ENCODE measurements at regions not wholly inside any gene's neighbourhood (a gene's known extent, or its start where the extent isn't known, plus 50 kb on each side); places are given as distances from the start of the nearest gene placed in this dataset.
"Not testable (repeated sequence)": the region's sequence is repeated elsewhere in the genome, so short reads cannot be mapped to it uniquely, and the experiment has no call there.

GRCh38 chr4:106542609-106543008 is 174.0 kb upstream of the GIMD1 start:
- not testable (repeated sequence) for H3K27ac ChIP-seq (ENCODE audit: low read depth in 2 of 2, low read length in 2 of 2); H3K4me3 ChIP-seq (ENCODE audit: low read length in 2 of 2); H3K27me3 ChIP-seq (ENCODE audit: control insufficient read depth in 2 of 2, insufficient read depth in 2 of 2, low read length in 2 of 2); H3K36me3 ChIP-seq (ENCODE audit: control insufficient read depth in 2 of 2, insufficient read depth in 2 of 2, low read length in 2 of 2); H3K4me1 ChIP-seq (ENCODE audit: control insufficient read depth in 2 of 2, insufficient read depth in 2 of 2, low read length in 2 of 2); H3K9ac ChIP-seq (ENCODE audit: low read depth in 1 of 2, low read length in 2 of 2); H3K9me3 ChIP-seq (ENCODE audit: control insufficient read depth in 2 of 2, low read length in 2 of 2)

GRCh38 chr4:106541253-106541652 is 172.7 kb upstream of the GIMD1 start:
- no peaks in the 10 kb centered on the region for H3K36me3 ChIP-seq (ENCODE audit: control insufficient read depth in 2 of 2, insufficient read depth in 2 of 2, low read length in 2 of 2)
- no peaks in the 10 kb centered on the region for H3K27me3 ChIP-seq (ENCODE audit: control insufficient read depth in 2 of 2, insufficient read depth in 2 of 2, low read length in 2 of 2)
- no peak overlapping the region for H3K9ac ChIP-seq (ENCODE audit: low read depth in 1 of 2, low read length in 2 of 2)
- no peaks in the 10 kb centered on the region for H3K4me1 ChIP-seq (ENCODE audit: control insufficient read depth in 2 of 2, insufficient read depth in 2 of 2, low read length in 2 of 2)
- no peak overlapping the region for H3K4me3 ChIP-seq (ENCODE audit: low read length in 2 of 2)
- H3K9me3 ChIP-seq (ENCODE audit: control insufficient read depth in 2 of 2, low read length in 2 of 2), result no peaks in the 10 kb centered on the region
- H3K27ac ChIP-seq (ENCODE audit: low read depth in 2 of 2, low read length in 2 of 2), result no peak overlapping the region

- Histone ChIP-seq H3K9me3 (ENCODE audit: control insufficient read depth in 2 of 2, low read length in 2 of 2) (no peaks in the 10 kb centered on the region), H3K4me3 (ENCODE audit: low read length in 2 of 2) (no peak overlapping the region), H3K27ac (ENCODE audit: low read depth in 2 of 2, low read length in 2 of 2) (no peak overlapping the region), H3K36me3 (ENCODE audit: control insufficient read depth in 2 of 2, insufficient read depth in 2 of 2, low read length in 2 of 2) (no peaks in the 10 kb centered on the region), H3K27me3 (ENCODE audit: control insufficient read depth in 2 of 2, insufficient read depth in 2 of 2, low read length in 2 of 2) (no peaks in the 10 kb centered on the region), H3K4me1 (ENCODE audit: control insufficient read depth in 2 of 2, insufficient read depth in 2 of 2, low read length in 2 of 2) (no peaks in the 10 kb centered on the region), H3K9ac (ENCODE audit: low read depth in 1 of 2, low read length in 2 of 2) (no peak overlapping the region)
Observed at GRCh38 chr4:106530821-106531220, 162.2 kb upstream of the GIMD1 start.

- Histone ChIP-seq H3K36me3 (ENCODE audit: control insufficient read depth in 2 of 2, insufficient read depth in 2 of 2, low read length in 2 of 2) (no peaks in the 10 kb centered on the region), H3K27ac (ENCODE audit: low read depth in 2 of 2, low read length in 2 of 2) (no peak overlapping the region), H3K9me3 (ENCODE audit: control insufficient read depth in 2 of 2, low read length in 2 of 2) (no peaks in the 10 kb centered on the region), H3K27me3 (ENCODE audit: control insufficient read depth in 2 of 2, insufficient read depth in 2 of 2, low read length in 2 of 2) (no peaks in the 10 kb centered on the region), H3K9ac (ENCODE audit: low read depth in 1 of 2, low read length in 2 of 2) (no peak overlapping the region), H3K4me3 (ENCODE audit: low read length in 2 of 2) (no peak overlapping the region), H3K4me1 (ENCODE audit: control insufficient read depth in 2 of 2, insufficient read depth in 2 of 2, low read length in 2 of 2) (no peaks in the 10 kb centered on the region)
Observed at GRCh38 chr4:106530024-106530361, 161.4 kb upstream of the GIMD1 start.

GRCh38 chr4:106529348-106530023 is 160.9 kb upstream of the GIMD1 start:
- no peaks in the 10 kb centered on the region for H3K27me3 ChIP-seq (ENCODE audit: control insufficient read depth in 2 of 2, insufficient read depth in 2 of 2, low read length in 2 of 2)
- H3K9ac ChIP-seq (ENCODE audit: low read depth in 1 of 2, low read length in 2 of 2), result no peak overlapping the region
- no peaks in the 10 kb centered on the region for H3K36me3 ChIP-seq (ENCODE audit: control insufficient read depth in 2 of 2, insufficient read depth in 2 of 2, low read length in 2 of 2)
- no peaks in the 10 kb centered on the region for H3K9me3 ChIP-seq (ENCODE audit: control insufficient read depth in 2 of 2, low read length in 2 of 2)
- no peak overlapping the region for H3K27ac ChIP-seq (ENCODE audit: low read depth in 2 of 2, low read length in 2 of 2)
- no peak overlapping the region for H3K4me3 ChIP-seq (ENCODE audit: low read length in 2 of 2)
- H3K4me1 ChIP-seq (ENCODE audit: control insufficient read depth in 2 of 2, insufficient read depth in 2 of 2, low read length in 2 of 2), result no peaks in the 10 kb centered on the region

GRCh38 chr4:106527316-106527715 is 158.7 kb upstream of the GIMD1 start:
- Histone ChIP-seq H3K36me3 (ENCODE audit: control insufficient read depth in 2 of 2, insufficient read depth in 2 of 2, low read length in 2 of 2) (no peaks in the 10 kb centered on the region), H3K4me3 (ENCODE audit: low read length in 2 of 2) (no peak overlapping the region), H3K4me1 (ENCODE audit: control insufficient read depth in 2 of 2, insufficient read depth in 2 of 2, low read length in 2 of 2) (no peaks in the 10 kb centered on the region), H3K9ac (ENCODE audit: low read depth in 1 of 2, low read length in 2 of 2) (no peak overlapping the region), H3K27me3 (ENCODE audit: control insufficient read depth in 2 of 2, insufficient read depth in 2 of 2, low read length in 2 of 2) (no peaks in the 10 kb centered on the region), H3K27ac (ENCODE audit: low read depth in 2 of 2, low read length in 2 of 2) (no peak overlapping the region), H3K9me3 (ENCODE audit: control insufficient read depth in 2 of 2, low read length in 2 of 2) (no peaks in the 10 kb centered on the region)

- not testable (repeated sequence) for H3K27ac ChIP-seq (ENCODE audit: low read depth in 2 of 2, low read length in 2 of 2); H3K27me3 ChIP-seq (ENCODE audit: control insufficient read depth in 2 of 2, insufficient read depth in 2 of 2, low read length in 2 of 2); H3K9ac ChIP-seq (ENCODE audit: low read depth in 1 of 2, low read length in 2 of 2); H3K4me3 ChIP-seq (ENCODE audit: low read length in 2 of 2); H3K36me3 ChIP-seq (ENCODE audit: control insufficient read depth in 2 of 2, insufficient read depth in 2 of 2, low read length in 2 of 2); H3K9me3 ChIP-seq (ENCODE audit: control insufficient read depth in 2 of 2, low read length in 2 of 2); H3K4me1 ChIP-seq (ENCODE audit: control insufficient read depth in 2 of 2, insufficient read depth in 2 of 2, low read length in 2 of 2)
Observed at GRCh38 chr4:106525425-106525824, 156.8 kb upstream of the GIMD1 start.

- not testable (repeated sequence) for H3K9ac ChIP-seq (ENCODE audit: low read depth in 1 of 2, low read length in 2 of 2); H3K27ac ChIP-seq (ENCODE audit: low read depth in 2 of 2, low read length in 2 of 2)
Observed at GRCh38 chr4:106524772-106525171, 156.2 kb upstream of the GIMD1 start.

GRCh38 chr4:106522839-106523238 is 154.3 kb upstream of the GIMD1 start:
- Histone ChIP-seq H3K27me3 (ENCODE audit: control insufficient read depth in 2 of 2, insufficient read depth in 2 of 2, low read length in 2 of 2) (no peaks in the 10 kb centered on the region), H3K9me3 (ENCODE audit: control insufficient read depth in 2 of 2, low read length in 2 of 2) (no peaks in the 10 kb centered on the region), H3K4me3 (ENCODE audit: low read length in 2 of 2) (no peak overlapping the region), H3K27ac (ENCODE audit: low read depth in 2 of 2, low read length in 2 of 2) (no peak overlapping the region), H3K4me1 (ENCODE audit: control insufficient read depth in 2 of 2, insufficient read depth in 2 of 2, low read length in 2 of 2) (no peaks in the 10 kb centered on the region), H3K36me3 (ENCODE audit: control insufficient read depth in 2 of 2, insufficient read depth in 2 of 2, low read length in 2 of 2) (no peaks in the 10 kb centered on the region), H3K9ac (ENCODE audit: low read depth in 1 of 2, low read length in 2 of 2) (no peak overlapping the region)

More at GRCh38 chr4:106524772-106525171, 156.2 kb upstream of the GIMD1 start:
- not testable (repeated sequence) for H3K36me3 ChIP-seq (ENCODE audit: control insufficient read depth in 2 of 2, insufficient read depth in 2 of 2, low read length in 2 of 2); H3K4me1 ChIP-seq (ENCODE audit: control insufficient read depth in 2 of 2, insufficient read depth in 2 of 2, low read length in 2 of 2); H3K4me3 ChIP-seq (ENCODE audit: low read length in 2 of 2); H3K9me3 ChIP-seq (ENCODE audit: control insufficient read depth in 2 of 2, low read length in 2 of 2); H3K27me3 ChIP-seq (ENCODE audit: control insufficient read depth in 2 of 2, insufficient read depth in 2 of 2, low read length in 2 of 2)

GRCh38 chr4:106512706-106513105 is 144.1 kb upstream of the GIMD1 start:
- no peak overlapping the region for H3K9ac ChIP-seq (ENCODE audit: low read depth in 1 of 2, low read length in 2 of 2)
- H3K36me3 ChIP-seq (ENCODE audit: control insufficient read depth in 2 of 2, insufficient read depth in 2 of 2, low read length in 2 of 2), result no peaks in the 10 kb centered on the region
- no peak overlapping the region for H3K4me3 ChIP-seq (ENCODE audit: low read length in 2 of 2)
- no peaks in the 10 kb centered on the region for H3K9me3 ChIP-seq (ENCODE audit: control insufficient read depth in 2 of 2, low read length in 2 of 2)
- H3K27me3 ChIP-seq (ENCODE audit: control insufficient read depth in 2 of 2, insufficient read depth in 2 of 2, low read length in 2 of 2), result no peaks in the 10 kb centered on the region
- H3K4me1 ChIP-seq (ENCODE audit: control insufficient read depth in 2 of 2, insufficient read depth in 2 of 2, low read length in 2 of 2), result no peaks in the 10 kb centered on the region
- no peak overlapping the region for H3K27ac ChIP-seq (ENCODE audit: low read depth in 2 of 2, low read length in 2 of 2)

GRCh38 chr4:106507440-106507839 is 138.9 kb upstream of the GIMD1 start:
- Histone ChIP-seq H3K9ac (ENCODE audit: low read depth in 1 of 2, low read length in 2 of 2) (no peak overlapping the region), H3K36me3 (ENCODE audit: control insufficient read depth in 2 of 2, insufficient read depth in 2 of 2, low read length in 2 of 2) (no peaks in the 10 kb centered on the region), H3K4me3 (ENCODE audit: low read length in 2 of 2) (no peak overlapping the region), H3K27ac (ENCODE audit: low read depth in 2 of 2, low read length in 2 of 2) (no peak overlapping the region), H3K9me3 (ENCODE audit: control insufficient read depth in 2 of 2, low read length in 2 of 2) (no peaks in the 10 kb centered on the region), H3K4me1 (ENCODE audit: control insufficient read depth in 2 of 2, insufficient read depth in 2 of 2, low read length in 2 of 2) (no peaks in the 10 kb centered on the region), H3K27me3 (ENCODE audit: control insufficient read depth in 2 of 2, insufficient read depth in 2 of 2, low read length in 2 of 2) (no peaks in the 10 kb centered on the region)
